HG03064 (cell line): ENCODE measurements at regions not wholly inside any gene's neighbourhood (a gene's known extent, or its start where the extent isn't known, plus 50 kb on each side); places are given as distances from the start of the nearest gene placed in this dataset.
"Not testable (repeated sequence)": the region's sequence is repeated elsewhere in the genome, so short reads cannot be mapped to it uniquely, and the experiment has no call there.

Source experiments
- ATAC-seq: cut with Tn5 transposase; IDR thresholded peaks from one replicate; pipeline ENCODE4 v1.9.1; 2021; ENCODE audit warnings: low read depth; ENCODE audit not compliant: unreplicated experiment

DNA sequence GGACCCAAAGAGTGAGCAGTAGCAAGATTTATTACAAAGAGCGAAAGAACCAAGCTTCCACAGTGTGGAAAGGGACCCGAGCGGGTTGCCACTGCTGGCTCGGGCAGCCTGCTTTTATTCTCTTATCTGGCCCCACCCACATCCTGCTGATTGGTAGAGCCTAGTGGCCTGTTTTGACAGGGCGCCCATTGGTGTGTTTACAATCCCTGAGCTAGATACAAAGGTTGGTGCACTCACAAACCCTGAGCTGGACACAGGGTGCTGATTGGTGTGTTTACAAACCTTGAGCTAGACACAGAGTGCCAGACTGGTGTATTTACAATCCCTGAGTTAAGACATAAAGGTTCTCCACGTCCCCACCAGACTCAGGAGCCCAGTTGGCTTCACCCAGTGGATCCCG is 676.9 kb downstream of the SI start:
- ATAC-seq, result not testable (repeated sequence)

DNA sequence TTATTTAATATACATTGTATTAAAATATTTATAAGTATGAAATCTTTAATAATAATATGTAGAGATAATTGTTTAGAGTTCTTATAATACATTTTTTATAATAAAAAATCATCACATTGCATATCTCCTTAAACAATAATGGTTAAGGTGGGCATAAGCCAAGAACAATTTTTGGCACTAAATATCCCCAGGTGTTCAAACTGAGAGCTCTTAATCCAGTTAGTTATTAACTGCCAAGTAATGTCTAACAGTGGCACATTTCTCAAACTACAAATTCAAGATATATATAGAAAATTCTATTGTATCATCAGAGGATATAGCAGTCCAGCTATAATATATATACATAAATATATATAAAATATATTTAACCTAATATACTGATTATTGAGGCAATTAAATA is 680.8 kb downstream of the SI start:
- no peak for ATAC-seq

DNA sequence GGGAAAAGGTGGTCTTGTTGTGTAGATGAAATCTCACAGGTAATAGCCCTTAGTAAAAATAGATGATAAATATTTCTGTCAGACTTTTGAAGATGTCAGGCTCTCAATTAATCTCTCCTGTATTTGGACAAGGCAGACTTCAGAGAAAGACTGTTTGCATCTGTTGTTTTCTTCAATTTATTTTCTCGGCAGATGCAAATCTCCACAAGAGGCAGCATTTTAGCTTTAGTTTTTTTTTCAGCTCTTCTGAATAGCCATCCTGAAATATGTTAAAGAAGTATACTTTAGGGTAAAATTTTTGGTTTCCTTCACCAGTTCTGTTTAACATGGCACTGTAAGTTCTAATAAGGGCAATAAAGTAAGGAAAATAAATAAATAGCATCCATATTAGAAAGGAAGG is 685.1 kb downstream of the SI start:
- ATAC-seq, result no peak

DNA sequence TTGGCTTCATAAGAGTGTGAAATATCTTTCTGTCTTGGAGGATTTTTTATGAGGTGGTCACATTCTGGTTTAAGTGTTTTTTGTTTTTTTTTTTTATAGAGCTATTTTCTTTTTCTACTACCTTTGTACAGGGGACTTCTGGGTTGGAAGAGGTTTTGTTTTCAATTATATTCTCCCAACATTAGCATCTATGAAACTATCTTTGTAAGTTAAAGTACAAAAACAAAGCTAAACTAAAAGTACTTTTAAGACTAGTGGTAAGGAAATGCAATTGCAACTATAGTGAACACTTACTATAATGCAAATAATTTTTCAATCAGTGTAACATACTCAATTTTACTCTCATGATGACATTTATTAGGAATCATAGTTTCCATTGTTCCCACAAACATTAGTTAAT is 688.2 kb downstream of the SI start:
- no peak for ATAC-seq

DNA sequence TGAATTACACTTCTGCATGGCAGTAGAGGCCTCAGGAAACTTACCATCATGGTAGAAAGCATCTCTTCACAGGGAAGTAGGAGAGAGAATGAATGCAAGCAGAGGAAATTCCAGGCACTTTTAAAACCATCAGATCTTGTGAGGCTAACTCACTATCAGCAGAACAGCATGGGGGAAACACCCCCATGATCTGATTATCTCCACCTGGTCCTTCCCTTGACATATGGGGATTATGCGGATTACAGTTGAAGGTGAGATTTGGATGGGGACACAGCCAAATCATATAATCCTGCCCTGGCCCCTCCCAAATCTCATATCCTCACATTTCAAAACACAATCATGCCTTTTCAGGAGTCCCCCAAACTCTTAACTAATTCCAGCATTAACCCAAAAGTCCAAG is 691.1 kb downstream of the SI start:
- no peak for ATAC-seq

DNA sequence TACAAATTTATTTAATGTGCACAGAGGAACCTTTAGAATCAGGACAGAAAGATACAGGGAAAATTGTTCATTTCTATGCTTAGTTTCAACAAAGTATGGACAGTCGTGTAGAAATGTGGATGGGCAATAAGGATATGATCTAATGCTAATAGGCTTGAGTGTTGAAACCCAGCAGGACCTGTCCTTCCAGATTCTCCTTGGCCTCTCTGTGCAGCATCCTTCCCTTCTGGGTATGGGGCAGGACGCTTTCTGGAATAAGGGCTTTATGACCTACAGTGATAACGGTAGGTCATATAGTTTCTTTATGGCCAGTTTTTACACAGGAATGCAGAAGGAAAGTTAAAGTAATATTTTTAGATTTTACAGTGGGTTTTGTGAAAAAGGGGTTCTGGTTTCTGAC is 698.1 kb downstream of the SI start:
- ATAC-seq, result no peak

DNA sequence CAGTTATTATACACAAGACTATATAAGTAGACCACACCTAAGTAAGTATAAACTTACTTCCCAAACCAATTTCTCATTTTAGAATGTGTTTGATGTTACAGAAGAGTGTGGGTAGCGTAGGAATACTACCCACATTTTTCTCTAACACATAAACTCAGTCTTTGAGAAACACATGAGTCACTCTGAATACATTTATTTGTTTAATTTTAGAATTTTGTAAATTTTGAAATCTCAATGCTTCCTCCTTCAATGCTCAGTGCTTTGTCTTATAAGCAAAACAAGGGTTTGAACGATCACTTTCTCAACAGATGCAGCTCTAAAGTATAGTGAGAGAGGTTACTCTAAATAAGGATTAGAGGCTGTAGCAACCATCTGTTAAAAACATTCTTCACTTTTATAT is 700.8 kb downstream of the SI start:
- ATAC-seq, result no peak

DNA sequence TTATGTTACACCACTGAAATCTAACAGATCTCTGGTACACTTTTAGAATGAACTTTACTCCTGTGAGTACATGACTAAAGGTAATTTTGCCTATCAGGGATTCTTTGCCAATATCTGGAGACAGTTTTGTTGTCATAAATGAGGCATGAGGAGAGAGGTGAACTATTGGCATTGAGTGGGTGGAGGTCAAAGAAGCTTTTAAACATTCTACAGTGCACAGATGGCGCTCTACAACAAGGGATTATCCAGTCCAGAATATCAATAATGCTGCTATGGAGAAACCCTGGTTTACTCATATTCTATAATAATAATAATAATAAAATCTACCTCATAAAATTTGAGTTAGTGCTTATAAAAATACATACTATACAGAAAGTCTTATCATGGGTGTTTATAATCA is 702.3 kb downstream of the SI start:
- ATAC-seq, result no peak

DNA sequence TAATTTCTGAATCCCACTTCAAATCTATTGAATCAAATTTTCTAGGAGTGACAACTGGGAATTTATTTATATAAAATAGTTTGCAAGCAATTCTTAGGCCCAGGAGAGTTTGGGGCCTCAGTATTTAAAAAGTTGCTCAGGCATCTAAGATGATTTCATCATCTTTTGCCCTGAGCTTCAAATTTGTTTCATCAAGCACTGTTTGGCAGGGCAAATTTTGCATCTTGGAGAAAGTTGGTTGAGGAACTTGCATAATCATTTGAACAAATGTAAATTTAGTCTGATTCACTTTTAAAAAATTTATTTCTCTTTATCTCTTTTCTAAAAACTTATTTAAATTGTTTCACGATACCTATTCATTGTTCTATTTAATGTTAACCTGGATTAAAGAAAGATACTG is 702.8 kb downstream of the SI start:
- ATAC-seq, result no peak

DNA sequence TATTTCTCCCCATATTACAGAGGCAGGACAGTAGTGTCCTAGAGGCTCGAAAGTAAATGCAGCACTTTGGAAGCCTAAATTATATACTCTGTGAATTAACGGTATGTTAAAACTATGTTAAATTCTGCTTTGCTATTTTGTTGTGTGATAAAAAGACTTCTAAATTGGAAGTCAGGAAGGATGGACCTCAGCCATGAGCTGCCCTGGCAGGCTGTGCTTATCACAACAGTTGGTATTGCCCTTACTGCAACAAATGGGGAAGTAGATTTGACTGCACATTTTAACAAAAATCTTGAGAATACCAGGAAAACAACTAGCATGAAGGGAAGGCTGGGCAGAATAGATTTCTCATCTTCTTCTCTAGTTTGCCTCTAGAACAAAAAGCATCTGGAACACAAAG is 706.6 kb downstream of the SI start:
- no peak for ATAC-seq

DNA sequence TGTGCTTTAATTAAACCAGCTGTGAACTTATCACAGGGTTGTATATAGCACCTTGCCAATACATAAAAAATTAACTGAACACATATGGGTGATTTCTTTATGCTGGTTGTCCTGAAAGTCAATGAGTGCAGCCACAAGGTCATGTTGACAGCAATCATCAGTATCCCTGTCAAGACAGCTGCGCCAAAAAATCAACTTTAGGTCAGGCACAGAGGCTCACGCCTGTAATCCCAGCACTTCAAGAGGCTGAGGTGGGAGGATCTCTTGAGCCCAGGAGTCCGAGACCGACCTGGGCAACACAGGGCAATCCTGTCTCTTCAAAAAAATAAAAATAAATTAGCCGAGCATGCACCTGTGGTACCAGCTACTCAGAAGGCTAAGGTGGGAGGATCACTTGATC is 707.3 kb downstream of the SI start:
- ATAC-seq, result no peak

DNA sequence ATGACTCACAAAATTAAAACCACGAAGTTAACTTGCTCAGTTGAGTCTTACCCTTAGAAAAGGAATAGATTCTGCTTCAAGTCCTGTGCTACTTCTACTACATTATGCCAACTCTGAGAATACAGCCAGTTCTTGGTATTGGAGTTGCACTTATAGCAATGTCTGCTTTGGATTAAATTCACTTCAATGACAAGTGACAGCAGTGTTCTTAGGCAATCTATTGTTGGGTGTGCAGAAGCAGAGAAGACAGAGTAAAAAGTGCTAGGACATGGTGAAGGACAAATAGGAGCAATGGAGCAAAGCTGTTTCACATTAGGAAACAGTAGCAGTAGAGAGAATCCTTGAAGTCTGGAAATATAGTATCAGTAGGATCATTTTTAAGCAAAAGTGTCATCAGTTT is 713.1 kb downstream of the SI start:
- no peak for ATAC-seq

DNA sequence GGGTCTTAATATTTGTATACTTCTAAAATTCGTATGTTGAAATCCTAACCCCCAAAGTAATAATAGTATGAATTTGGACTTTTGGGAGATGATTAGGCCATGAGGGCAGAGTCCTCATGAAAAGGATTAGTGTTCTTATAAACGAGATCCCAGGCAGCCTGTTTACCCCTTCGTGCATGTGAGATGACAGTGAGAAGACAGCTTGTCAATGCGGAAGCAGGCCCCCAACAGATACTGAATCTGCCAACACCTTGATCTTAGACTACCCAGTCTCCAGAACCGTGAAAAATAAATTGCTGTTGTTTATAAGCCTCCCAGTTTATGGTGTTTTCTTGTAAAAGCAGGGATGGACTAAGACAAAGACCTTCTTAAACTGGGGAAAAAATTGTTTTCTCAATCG is 714.2 kb downstream of the SI start:
- ATAC-seq, result no peak

DNA sequence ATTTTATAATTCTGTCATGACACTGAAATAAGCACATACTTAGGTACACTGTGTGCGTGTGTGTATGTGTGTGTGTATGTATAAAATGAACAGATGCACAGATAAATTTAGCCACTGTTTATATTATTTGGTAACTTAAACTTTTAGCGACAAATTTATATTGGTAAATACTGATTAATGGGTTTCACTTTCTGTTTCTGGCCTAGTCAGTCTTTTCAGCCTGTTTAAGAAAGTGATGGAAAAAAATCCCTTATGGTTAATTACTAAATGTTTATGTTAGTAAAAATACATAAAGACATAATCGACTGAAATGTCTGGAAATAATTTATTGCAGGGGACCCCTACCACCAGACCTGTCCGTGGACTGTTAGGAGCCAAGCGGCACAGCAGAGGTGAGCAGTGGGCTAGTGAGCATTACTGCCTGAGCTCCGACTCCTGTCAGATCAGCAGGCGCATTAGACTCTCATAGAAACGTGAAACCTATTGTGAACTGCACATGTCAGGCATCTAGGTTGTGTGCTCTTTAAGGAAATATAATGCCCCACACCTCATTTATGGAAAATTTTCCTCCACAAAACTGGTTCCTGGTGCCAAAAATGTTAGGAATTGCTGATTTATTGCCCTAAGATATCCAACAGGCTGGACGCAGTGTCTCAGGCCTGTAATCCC is 717.4 kb downstream of the SI start:
- no peak for ATAC-seq

DNA sequence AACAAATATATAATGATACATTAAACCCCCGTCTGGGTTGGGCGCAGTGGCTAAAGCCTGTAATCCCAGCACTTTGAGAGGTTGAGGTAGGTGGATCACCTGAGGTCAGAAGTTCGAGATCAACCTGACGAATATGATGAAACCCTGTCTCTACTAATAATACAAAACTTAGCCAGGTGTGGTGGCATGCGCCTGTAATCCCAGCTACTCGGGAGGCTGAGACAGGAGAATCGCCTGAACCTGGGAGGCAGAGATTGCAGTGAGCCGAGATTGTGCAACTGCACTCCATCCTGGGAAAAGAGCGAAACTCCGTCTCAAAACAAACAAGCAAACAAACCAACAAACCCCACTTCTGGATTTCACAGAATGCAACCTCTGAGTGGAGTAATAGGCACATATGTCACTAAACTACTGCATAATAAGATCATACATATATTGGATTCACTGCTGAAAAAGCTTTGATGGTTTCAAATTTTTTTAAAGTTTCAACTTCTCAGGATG is 718.2 kb downstream of the SI start:
- ATAC-seq, result no peak

DNA sequence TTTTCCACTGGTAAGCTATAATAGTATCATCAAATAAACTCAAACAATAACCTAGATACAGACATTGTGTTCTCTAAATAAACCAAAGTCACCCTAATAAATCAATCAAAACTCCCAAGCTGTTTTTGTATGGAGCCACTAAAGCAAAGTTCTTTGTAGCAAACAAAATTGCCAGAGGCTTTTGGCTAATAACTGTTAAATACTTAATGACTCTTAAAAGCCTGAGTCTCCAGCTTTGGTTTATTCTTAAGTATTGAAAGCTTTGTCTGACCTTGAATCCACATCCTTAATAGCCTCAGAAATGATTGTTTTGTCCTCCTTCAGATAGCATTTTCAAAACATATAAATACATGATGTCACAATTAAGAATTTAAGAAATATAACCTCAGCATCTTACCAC is 725.3 kb downstream of the SI start:
- ATAC-seq, result no peak

DNA sequence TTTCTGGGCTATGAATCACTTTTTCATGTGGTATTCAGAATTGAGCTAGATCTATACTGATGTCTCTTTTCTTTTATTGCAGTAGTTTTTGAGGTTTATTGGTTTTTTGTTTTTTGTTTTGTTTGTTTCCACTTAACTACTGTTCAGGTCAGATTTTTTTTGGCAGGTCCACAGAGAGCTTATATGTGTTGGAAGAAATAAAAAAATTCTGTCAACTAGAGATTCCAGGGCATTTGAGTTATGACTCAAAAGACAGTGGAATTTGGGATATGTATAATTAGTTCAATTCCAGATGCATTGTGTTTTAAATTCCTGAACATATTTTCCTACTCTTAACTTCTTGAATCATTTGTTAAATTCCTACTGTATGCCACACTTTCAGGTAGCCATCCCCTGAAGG is 727.2 kb downstream of the SI start:
- no peak for ATAC-seq

DNA sequence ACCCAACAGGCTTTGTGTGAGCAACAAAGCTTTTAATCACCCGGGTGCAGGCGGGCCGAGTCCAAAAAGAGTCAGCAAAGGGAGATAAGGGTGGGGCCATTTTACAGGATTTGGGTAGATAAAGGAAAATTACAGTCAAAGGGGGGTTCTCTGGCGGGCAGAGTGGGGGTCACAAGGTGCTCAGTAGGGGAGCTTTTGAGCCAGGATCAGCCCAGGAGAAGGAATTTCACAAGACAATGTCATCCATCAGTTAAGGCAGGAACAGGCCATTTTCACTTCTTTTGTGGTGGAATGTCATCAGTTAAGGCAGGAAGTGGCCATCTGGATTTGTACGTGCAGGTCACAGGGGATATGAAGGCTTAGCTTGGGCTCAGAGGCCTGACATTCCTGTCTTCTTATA is 736.1 kb downstream of the SI start:
- not testable (repeated sequence) for ATAC-seq

DNA sequence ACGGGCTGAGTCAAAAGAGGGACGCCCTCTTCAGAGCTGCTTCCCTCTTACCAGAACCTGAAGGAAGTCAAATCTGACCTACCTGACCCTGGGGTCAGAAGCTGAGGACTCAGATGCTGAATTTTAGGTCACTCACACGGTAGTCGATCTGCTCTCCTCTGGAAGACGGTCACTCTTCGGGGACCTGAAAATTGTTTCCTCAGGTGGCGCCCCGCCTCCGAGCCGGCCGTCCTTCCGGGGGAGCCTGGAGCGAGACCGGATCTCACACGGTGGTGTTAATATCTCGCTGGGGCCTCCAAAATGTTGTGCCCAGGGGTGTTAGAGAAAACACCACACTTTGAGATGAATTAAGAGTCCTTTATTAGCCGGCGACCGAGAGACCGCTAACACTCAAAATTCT is 737.2 kb downstream of the SI start:
- ATAC-seq, result no peak

DNA sequence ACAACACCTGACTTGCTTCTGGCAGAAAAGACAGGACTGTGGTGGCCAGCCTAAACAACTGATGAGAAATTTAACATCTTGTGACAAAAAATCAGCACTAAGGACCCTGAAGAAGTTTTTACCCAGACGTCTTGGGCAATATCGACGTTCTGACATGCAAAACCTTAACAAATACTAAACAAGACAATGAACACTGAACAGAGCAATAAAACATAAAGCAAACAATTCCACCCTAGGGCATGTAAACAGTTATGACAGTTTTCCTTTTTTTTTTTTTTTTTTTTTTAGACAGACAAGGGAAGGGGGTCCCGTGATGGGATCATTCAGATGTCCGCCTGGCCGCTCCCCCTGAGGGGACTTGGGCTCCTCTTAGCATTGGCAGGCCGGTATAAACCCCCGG is 738.0 kb downstream of the SI start:
- no peak for ATAC-seq

DNA sequence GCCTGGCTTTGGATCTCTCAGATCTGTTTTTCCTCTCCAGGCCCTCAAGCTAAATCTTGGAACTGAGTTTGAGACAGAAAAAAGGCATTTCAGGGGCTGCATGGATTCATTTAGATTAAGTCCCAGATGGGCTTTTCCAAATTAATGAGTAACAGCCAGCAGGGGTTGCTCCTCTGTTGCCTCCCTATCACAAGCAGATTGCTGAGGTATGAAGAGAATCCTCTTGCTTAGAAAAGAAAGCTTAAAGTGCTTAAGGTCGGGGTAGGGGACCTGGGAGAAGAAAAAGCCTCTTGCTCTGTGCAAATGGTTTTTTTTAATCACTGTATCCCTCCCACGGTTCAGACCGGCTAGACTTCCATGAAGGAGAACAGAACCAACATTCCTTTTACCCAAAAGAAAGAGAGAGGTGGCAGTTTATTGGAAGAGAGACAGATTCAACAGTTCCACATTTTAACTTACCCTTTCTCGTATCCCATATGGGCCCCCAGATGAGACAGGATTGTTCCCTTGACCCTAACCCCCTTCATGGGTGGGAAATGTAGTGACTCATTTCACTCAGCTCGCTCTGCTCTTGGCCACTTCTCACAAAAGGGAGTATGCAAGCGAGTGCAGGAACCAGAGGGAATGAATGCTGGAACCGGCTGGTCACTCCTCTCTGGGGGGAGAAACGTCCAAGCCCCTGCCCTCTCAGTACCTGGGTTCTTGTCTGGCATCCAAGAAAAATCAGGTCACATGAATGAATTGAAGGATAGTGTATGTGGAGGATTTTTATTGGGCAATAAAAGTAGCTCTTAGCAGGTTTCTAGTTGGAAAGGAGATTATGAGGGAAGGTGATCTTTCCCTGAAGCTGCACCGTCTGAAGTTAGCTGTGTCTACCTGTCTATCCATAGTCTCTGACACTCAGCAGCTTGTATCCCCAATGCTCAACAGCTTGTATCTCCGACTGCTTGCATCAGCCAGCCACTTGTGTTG is 745.2 kb downstream of the SI start:
- no peak for ATAC-seq

DNA sequence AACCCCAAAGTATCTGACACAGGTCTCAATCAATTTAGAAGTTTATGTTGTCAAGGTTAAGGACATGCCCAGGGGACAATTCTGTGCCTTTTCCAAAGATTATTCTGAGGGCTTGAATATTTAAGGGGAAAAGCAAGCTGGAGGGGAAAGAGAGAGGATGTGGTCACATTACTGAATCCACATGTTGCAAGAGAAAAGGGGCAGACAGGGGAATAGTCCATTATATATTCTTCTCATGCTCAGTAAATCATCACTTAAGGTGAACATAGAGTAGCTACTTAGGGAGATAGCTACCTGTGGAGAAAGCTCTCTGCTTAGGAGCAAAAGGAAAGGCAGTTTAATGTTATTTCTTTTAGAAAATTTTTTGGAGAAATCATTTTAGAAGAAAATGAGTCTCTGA is 751.6 kb downstream of the SI start:
- no peak for ATAC-seq
